ENCODE measurements at regions not wholly inside any gene's neighbourhood (a gene's known extent, or its start where the extent isn't known, plus 50 kb on each side); places are given as distances from the start of the nearest gene placed in this dataset.

- TF ChIP-seq, protein P1, sequence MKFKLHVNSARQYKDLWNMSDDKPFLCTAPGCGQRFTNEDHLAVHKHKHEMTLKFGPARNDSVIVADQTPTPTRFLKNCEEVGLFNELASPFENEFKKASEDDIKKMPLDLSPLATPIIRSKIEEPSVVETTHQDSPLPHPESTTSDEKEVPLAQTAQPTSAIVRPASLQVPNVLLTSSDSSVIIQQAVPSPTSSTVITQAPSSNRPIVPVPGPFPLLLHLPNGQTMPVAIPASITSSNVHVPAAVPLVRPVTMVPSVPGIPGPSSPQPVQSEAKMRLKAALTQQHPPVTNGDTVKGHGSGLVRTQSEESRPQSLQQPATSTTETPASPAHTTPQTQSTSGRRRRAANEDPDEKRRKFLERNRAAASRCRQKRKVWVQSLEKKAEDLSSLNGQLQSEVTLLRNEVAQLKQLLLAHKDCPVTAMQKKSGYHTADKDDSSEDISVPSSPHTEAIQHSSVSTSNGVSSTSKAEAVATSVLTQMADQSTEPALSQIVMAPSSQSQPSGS (IDR thresholded peaks at IDR 0.05; ENCODE audit: low read length), result no peak
- TF ChIP-seq RNF2 (IDR thresholded peaks at IDR 0.05; ENCODE audit: borderline replicate concordance, low read depth, low read length, missing control alignments, poor library complexity, severe bottlenecking) (no peak), SP4 (IDR thresholded peaks at IDR 0.05; ENCODE audit: low read length) (no peak), ZNF274 (IDR thresholded peaks at IDR 0.05; ENCODE audit: borderline replicate concordance, extremely low read depth, low read length) (no peak)
These were observed 189.6 kb upstream of the THBS1 start (continued) for GRCh38 chr15:39391230-39391629.
